ENCODE measurements at regions not wholly inside any gene's neighbourhood (a gene's known extent, or its start where the extent isn't known, plus 50 kb on each side); places are given as distances from the start of the nearest gene placed in this dataset.
A peak's percentile ranks its signal among the peaks of the same experiment; 100 is the strongest.

GRCh38 chr3:22284559-22284958 lies 533.5 kb upstream of the ZNF385D start:
- Histone ChIP-seq H3K4me1 (ENCODE audit: control insufficient read depth in 1 of 2, insufficient read depth in 2 of 2, low read depth in 1 of 2, low read length in 1 of 2) (no peaks in the 10 kb centered on the region; a peak in 1 of 4 replicates), H3K4me2 (no peak overlapping the region; the same call in 1 of the 2 replicates), H3K27ac (ENCODE audit: low read depth in 2 of 2, low read length in 1 of 2) (peak overlapping the region in 1 of 2 experiments; percentile 41; a peak in 2 of 4 replicates), H3K9ac (no peak overlapping the region), H3K27me3 (ENCODE audit: insufficient read depth) (no peaks in the 10 kb centered on the region), H3K36me3 (replicated peaks in 1 of 2; ENCODE audit: control insufficient read depth in 1 of 2, insufficient read depth in 2 of 2, low read length in 1 of 2) (no peaks in the 10 kb centered on the region), H3K4me3 (ENCODE audit: low read depth in 2 of 2, low read length in 1 of 2) (no peak overlapping the region), H3F3A (replicated peaks; ENCODE audit: insufficient read depth) (peaks cover 13% of the 10 kb centered on the region), H3K9me3 (no peaks in the 10 kb centered on the region), H3K79me2 (ENCODE audit: insufficient read depth) (no peaks in the 10 kb centered on the region), H4K20me1 (ENCODE audit: insufficient read depth) (no peaks in the 10 kb centered on the region), H3K9me2 (no peaks in the 10 kb centered on the region), H2AFZ (ENCODE audit: low read depth) (no peak overlapping the region)
- no peak for DNase-seq
- TF ChIP-seq JUND (IDR thresholded peaks at IDR 0.05) (peak; percentile 63), CTCF (IDR thresholded peaks at IDR 0.05) (no peak), FOXJ3 (CRISPR knock-in tag; IDR thresholded peaks at IDR 0.05) (no peak), TEAD4 (IDR thresholded peaks at IDR 0.05; ENCODE audit: borderline replicate concordance, insufficient read depth) (0 out of 2 replicates have a peak, but pooled peaks have one; percentile 13), EP300 (IDR thresholded peaks at IDR 0.05; ENCODE audit: borderline replicate concordance in 1 of 2, low read depth in 1 of 2, low read length in 1 of 2) (peak in 1 of 2 experiments; percentile 28; a peak in 1 of 4 replicates)
- ChIA-PET POLR2A (no interaction called here), CTCF (no interaction called here)
- WGBS (ENCODE audit: low lambda C conversion rate), result 43% methylated on average over 1 of the region's 1 CpG

GRCh38 chr3:22288756-22289155 lies 537.7 kb upstream of the ZNF385D start:
- H3F3A ChIP-seq (replicated peaks; ENCODE audit: insufficient read depth), result peaks cover 13% of the 10 kb centered on the region
- ChIA-PET POLR2A (no interaction called here), CTCF (no interaction called here)
- no peaks in the 10 kb centered on the region for H3K36me3 ChIP-seq (replicated peaks in 1 of 2; ENCODE audit: control insufficient read depth in 1 of 2, insufficient read depth in 2 of 2, low read length in 1 of 2)
- H2AFZ ChIP-seq (ENCODE audit: low read depth), result no peak overlapping the region
- H3K9ac ChIP-seq, result no peak overlapping the region
- no peaks in the 10 kb centered on the region for H3K9me2 ChIP-seq
- H3K4me1 ChIP-seq (ENCODE audit: control insufficient read depth in 1 of 2, insufficient read depth in 2 of 2, low read depth in 1 of 2, low read length in 1 of 2), result no peaks in the 10 kb centered on the region; a peak in 1 of 4 replicates
- no peak for DNase-seq
- H3K79me2 ChIP-seq (ENCODE audit: insufficient read depth), result no peaks in the 10 kb centered on the region
- no peak overlapping the region for H3K4me3 ChIP-seq (ENCODE audit: low read depth in 2 of 2, low read length in 1 of 2)
- H3K4me2 ChIP-seq, result no peak overlapping the region
- H3K27ac ChIP-seq (ENCODE audit: low read depth in 2 of 2, low read length in 1 of 2), result no peak overlapping the region
- 73% methylated on average over 1 of the region's 1 CpG for WGBS (ENCODE audit: low lambda C conversion rate)
- H3K27me3 ChIP-seq (ENCODE audit: insufficient read depth), result no peaks in the 10 kb centered on the region
- no peaks in the 10 kb centered on the region for H3K9me3 ChIP-seq
- H4K20me1 ChIP-seq (ENCODE audit: insufficient read depth), result no peaks in the 10 kb centered on the region
- TF ChIP-seq JUND (IDR thresholded peaks at IDR 0.05), result no peak
- no peak for TF ChIP-seq ZBTB33 (IDR thresholded peaks at IDR 0.05; ENCODE audit: borderline replicate concordance, low read depth)
- no peak for TF ChIP-seq USF2 (IDR thresholded peaks at IDR 0.05; ENCODE audit: borderline replicate concordance, low read depth, low read length)
- TF ChIP-seq EZH2phosphoT487 (IDR thresholded peaks at IDR 0.05; ENCODE audit: borderline replicate concordance, low read depth), result no peak
- TF ChIP-seq NRF1 (IDR thresholded peaks at IDR 0.05; ENCODE audit: low read depth, low read length), result no peak
- TF ChIP-seq ELF1 (IDR thresholded peaks at IDR 0.05), result no peak
- no peak for TF ChIP-seq CHD2 (IDR thresholded peaks at IDR 0.05; ENCODE audit: low read length, partially characterized antibody)
- no peak for TF ChIP-seq RCOR1 (IDR thresholded peaks at IDR 0.05; ENCODE audit: low read length)
- TF ChIP-seq SMC3 (IDR thresholded peaks at IDR 0.05; ENCODE audit: low read depth, low read length), result no peak
- TF ChIP-seq USF1 (IDR thresholded peaks at IDR 0.05; ENCODE audit: borderline replicate concordance, low read depth), result no peak
- no peak for TF ChIP-seq MAX (IDR thresholded peaks at IDR 0.05; ENCODE audit: low read depth)
- TF ChIP-seq FOXM1 (IDR thresholded peaks at IDR 0.05; ENCODE audit: low read depth), result no peak
- TF ChIP-seq REST (IDR thresholded peaks at IDR 0.05; ENCODE audit: low read depth, low read length), result no peak

All from SK-N-SH (cell line).